B cell (primary cell): ENCODE measurements at regions not wholly inside any gene's neighbourhood (a gene's known extent, or its start where the extent isn't known, plus 50 kb on each side); places are given as distances from the start of the nearest gene placed in this dataset.

Experiments
- ATAC-seq: fragments of 200-7000 bp; cut with Tn5 transposase; one replicate; pipeline ENCODE4 v1.10.0; 2021; ENCODE audit warnings: low read depth, mild to moderate bottlenecking, moderate number of reproducible peaks, moderate library complexity
- CTCF ChIA-PET: fragments of 350-600 bp; sonication (Branson Sonifier 250); formaldehyde crosslinking; loops from one replicate; lab custom pipeline; 2021; ENCODE audit warnings: antibody characterized with exemption, inconsistent platforms; lab: Charles Lee
- POLR2A ChIA-PET: fragments of 350-600 bp; sonication (Branson Sonifier 250); formaldehyde crosslinking; loops from one replicate; lab custom pipeline; 2021; ENCODE audit warnings: antibody characterized with exemption; lab: Charles Lee
- DNase-seq: peaks from one replicate; pipeline ENCODE4 v3.0.0; 2013
- H2AFZ ChIP-seq: 2 replicates; pipeline ENCODE4 v1.6.1; 2012; ENCODE audit warnings: mild to moderate bottlenecking, low read depth, low read length; ENCODE audit not compliant: insufficient read depth, poor library complexity, severe bottlenecking
- H3K27ac ChIP-seq, 2 donors: 1 replicate in 1 of 2; 2 replicates in 1 of 2; pipeline ENCODE4 v1.5.1; 2012 to 2013; ENCODE audit warnings: low read length in 2 of 2, mild to moderate bottlenecking in 2 of 2, moderate library complexity in 1 of 2
- H3K27me3 ChIP-seq, 4 experiments: fragments of 200-600 bp in 1 of 4; sonication (generic) in 1 of 4; replicated peaks in 1 of 4; 1 replicate in 2 of 4; 2 replicates in 2 of 4; pipeline versions ENCODE4 v1.6.1 to v1.7.0; 2013 to 2016; ENCODE audit warnings: low read length in 3 of 4, mild to moderate bottlenecking in 2 of 4, mixed read lengths in 1 of 4, moderate library complexity in 1 of 4; ENCODE audit not compliant: insufficient read depth in 4 of 4, control insufficient read depth in 3 of 4; ENCODE audit errors: control extremely low read depth in 1 of 4
- H3K36me3 ChIP-seq, 2 experiments: replicated peaks in 1 of 2; 1 replicate in 1 of 2; 2 replicates in 1 of 2; pipeline versions ENCODE4 v1.6.1 to v1.7.1; 2013; ENCODE audit warnings: low read length in 1 of 2; ENCODE audit not compliant: insufficient read depth in 2 of 2, control insufficient read depth in 1 of 2; ENCODE audit errors: control extremely low read depth in 1 of 2, extremely low read depth in 1 of 2
- H3K4me1 ChIP-seq, 2 donors: fragments of 200-600 bp in 1 of 2; sonication (generic) in 1 of 2; 1 replicate in 1 of 2; 2 replicates in 1 of 2; pipeline versions ENCODE4 v1.5.1 to v1.6.1; 2013 to 2017; ENCODE audit warnings: low read length in 2 of 2; ENCODE audit not compliant: control insufficient read depth in 2 of 2, insufficient read depth in 2 of 2
- H3K4me2 ChIP-seq: replicated peaks from 2 replicates; pipeline ENCODE3; 2012; ENCODE audit warnings: mild to moderate bottlenecking, low read depth, low read length; ENCODE audit not compliant: poor library complexity, severe bottlenecking
- H3K4me3 ChIP-seq, 5 experiments: fragments of 200-600 bp in 1 of 5; sonication (generic) in 1 of 5; 1 replicate in 3 of 5; 2 replicates in 2 of 5; pipeline versions ENCODE4 v1.5.1 to v1.7.0; 2011 to 2016; ENCODE audit warnings: low read length in 4 of 5, mild to moderate bottlenecking in 4 of 5, low read depth in 2 of 5, control low read depth in 1 of 5, moderate library complexity in 1 of 5; ENCODE audit not compliant: insufficient read depth in 1 of 5; ENCODE audit errors: control extremely low read depth in 1 of 5, extremely low read depth in 1 of 5
- H3K79me2 ChIP-seq: fragments of 200-600 bp; sonication (generic); one replicate; pipeline ENCODE4 v1.6.0; 2016; ENCODE audit warnings: low read length; ENCODE audit not compliant: control insufficient read depth, insufficient read depth
- H3K9ac ChIP-seq: fragments of 200-600 bp; sonication (generic); 2 replicates; pipeline ENCODE4 v1.6.1; 2017; ENCODE audit warnings: mild to moderate bottlenecking, low read length, moderate library complexity
- H3K9me3 ChIP-seq, 3 donors: one replicate each; pipeline versions ENCODE4 v1.6.1 to v1.7.1; 2013; ENCODE audit warnings: low read length in 2 of 3; ENCODE audit not compliant: control insufficient read depth in 2 of 3, insufficient read depth in 1 of 3; ENCODE audit errors: control extremely low read depth in 1 of 3
- H4K20me1 ChIP-seq: 2 replicates; pipeline ENCODE4 v1.6.0; 2012; ENCODE audit warnings: mild to moderate bottlenecking, low read length; ENCODE audit not compliant: insufficient read depth, control insufficient read depth, poor library complexity, severe bottlenecking
- H3K27ac Mint-ChIP-seq: one replicate; pipeline ENCODE4 v1.8.0; 2021; ENCODE audit warnings: mixed read lengths
- H3K27me3 Mint-ChIP-seq: one replicate; pipeline ENCODE4 v1.8.0; 2021; ENCODE audit warnings: mixed read lengths
- H3K4me1 Mint-ChIP-seq: one replicate; pipeline ENCODE4 v1.8.0; 2021; ENCODE audit warnings: mixed read lengths
- H3K4me3 Mint-ChIP-seq: one replicate; pipeline ENCODE4 v1.8.0; 2021; ENCODE audit warnings: mixed read lengths
- H3K9me3 Mint-ChIP-seq: one replicate; pipeline ENCODE4 v1.8.0; 2022; ENCODE audit warnings: mixed read lengths; ENCODE audit not compliant: insufficient read depth
- CTCF ChIP-seq: fragments of 200-600 bp; IDR thresholded peaks from one replicate; pipeline ENCODE4 v1.8.0; 2022; ENCODE audit warnings: antibody characterized with exemption, mild to moderate bottlenecking
- EZH2 ChIP-seq: IDR thresholded peaks from 2 replicates; pipeline ENCODE4 v1.6.1; 2012; ENCODE audit warnings: borderline replicate concordance, low read depth, mild to moderate bottlenecking, moderate library complexity, low read length; ENCODE audit not compliant: insufficient read depth, poor library complexity, severe bottlenecking
- WGBS: methylation state at CpG from one replicate; pipeline ENCODE4 v1.1.5; 2013; ENCODE audit warnings: missing lambda C conversion rate; ENCODE audit not compliant: insufficient coverage; 5-methylcytosine and 5-hydroxymethylcytosine counted together
- intact Hi-C: fragments of 100-400 bp; cut with micrococcal nuclease; formaldehyde crosslinking; loops from one replicate; pipeline ENCODE4 v1.10.0; 2022

- H3K9me3 Mint-ChIP-seq, result no peaks in the 10 kb centered on the region
- Histone ChIP-seq H3K4me1 (no peaks in the 10 kb centered on the region), H3K27ac (no peak overlapping the region), H3K79me2 (no peaks in the 10 kb centered on the region), H3K27me3 (no peaks in the 10 kb centered on the region), H3K36me3 (no peaks in the 10 kb centered on the region), H2AFZ (no peak overlapping the region), H3K4me3 (no peak overlapping the region), H4K20me1 (no peaks in the 10 kb centered on the region), H3K4me2 (no peak overlapping the region), H3K9ac (no peak overlapping the region), H3K9me3 (no peaks in the 10 kb centered on the region)
- no peak overlapping the region for H3K27ac Mint-ChIP-seq
- H3K4me3 Mint-ChIP-seq, result no peak overlapping the region
- H3K27me3 Mint-ChIP-seq, result peaks cover 31% of the 10 kb centered on the region
- ATAC-seq (no peak), DNase-seq (no peak)
- POLR2A ChIA-PET, result no interaction called here
- intact Hi-C loops, result no loop called here
- CTCF ChIA-PET, result no interaction called here
- no peak for TF ChIP-seq EZH2
- TF ChIP-seq CTCF, result no peak
- 29% methylated on average over 1 of the region's 5 CpGs for WGBS
- H3K4me1 Mint-ChIP-seq, result no peaks in the 10 kb centered on the region
These were observed 145.3 kb downstream of the SP3 start for GRCh38 chr2:173819852-173820251.

- no peak overlapping the region for H3K9ac ChIP-seq
- H3K27me3 ChIP-seq, result no peaks in the 10 kb centered on the region
- no peaks in the 10 kb centered on the region for H3K9me3 Mint-ChIP-seq
- H3K36me3 ChIP-seq, result no peaks in the 10 kb centered on the region
- no peak for ATAC-seq
- 90% methylated on average over 9 of the region's 9 CpGs for WGBS
- H3K27me3 Mint-ChIP-seq, result peaks cover 35% of the 10 kb centered on the region
- intact Hi-C loops, result no loop called here
- no peaks in the 10 kb centered on the region for H3K4me1 ChIP-seq
- no peaks in the 10 kb centered on the region for H3K9me3 ChIP-seq
- CTCF ChIA-PET, result no interaction called here
- H3K27ac Mint-ChIP-seq, result no peak overlapping the region
- no peak overlapping the region for H3K27ac ChIP-seq
- TF ChIP-seq CTCF, result no peak
- no peak for TF ChIP-seq EZH2
- no peaks in the 10 kb centered on the region for H3K4me1 Mint-ChIP-seq
- H2AFZ ChIP-seq, result no peak overlapping the region
- no peak overlapping the region for H3K4me2 ChIP-seq
- H3K4me3 ChIP-seq, result no peak overlapping the region
- DNase-seq, result no peak
- H3K79me2 ChIP-seq, result no peaks in the 10 kb centered on the region
- H4K20me1 ChIP-seq, result no peaks in the 10 kb centered on the region
- H3K4me3 Mint-ChIP-seq, result no peak overlapping the region
- POLR2A ChIA-PET, result no interaction called here
These were observed 143.7 kb downstream of the SP3 start for GRCh38 chr2:173821451-173821850.
